A549 (cell line): ENCODE measurements at regions not wholly inside any gene's neighbourhood (a gene's known extent, or its start where the extent isn't known, plus 50 kb on each side); places are given as distances from the start of the nearest gene placed in this dataset.
A peak's percentile ranks its signal among the peaks of the same experiment; 100 is the strongest.

Source experiments
- ATAC-seq, 2 experiments: fragments of 200-7000 bp in 1 of 2; fragments of >200 bp in 1 of 2; cut with Nextera tagmentation in 1 of 2; cut with Tn5 transposase in 1 of 2; 3 replicates each; pipeline versions ENCODE4 v1.8.0 to v1.9.1; 2018 to 2020; ENCODE audit warnings: mild to moderate bottlenecking in 1 of 2, moderate library complexity in 1 of 2
- CTCF ChIA-PET: fragments of 300-600 bp; sonication (Branson Sonifier 250); formaldehyde crosslinking; extraction: SDS; loops from one replicate; lab custom pipeline; 2021; ENCODE audit warnings: antibody characterized with exemption, inconsistent platforms; lab: Yijun Ruan, JAX
- POLR2A ChIA-PET: fragments of 350-600 bp; formaldehyde crosslinking; extraction: SDS; loops from one replicate; lab custom pipeline; 2021; ENCODE audit warnings: antibody characterized with exemption, inconsistent platforms; lab: Yijun Ruan, JAX
- DNase-seq, 2 experiments: peaks; one replicate each; pipeline versions ENCODE4 v3.0.0 to v3.0.0-alpha.2; 2011 to 2016; ENCODE audit warnings: low read depth in 1 of 2, low spot score in 1 of 2
- FAIRE-seq: peaks from 2 replicates; lab custom pipeline; 2011; peaks lifted over from hg19 to GRCh38; lab: Jason Lieb, UNC
- H3K27ac ChIP-seq, 2 experiments: fragments of >200 bp; sonication (Bioruptor Twin); formaldehyde crosslinking; 3 replicates each; pipeline ENCODE4 v1.5.1; 2016 to 2017
- H3K4me1 ChIP-seq: fragments of >200 bp; sonication (Bioruptor Twin); formaldehyde crosslinking; 3 replicates; pipeline ENCODE4 v1.6.1; 2016
- H3K4me2 ChIP-seq: fragments of >200 bp; sonication (Bioruptor Twin); formaldehyde crosslinking; 3 replicates; pipeline ENCODE4 v1.6.1; 2016
- H3K4me3 ChIP-seq: fragments of >200 bp; sonication (Bioruptor Twin); formaldehyde crosslinking; 3 replicates; pipeline ENCODE4 v1.5.1; 2016
- H3K9me3 ChIP-seq: fragments of >200 bp; sonication (Bioruptor Twin); formaldehyde crosslinking; 3 replicates; pipeline ENCODE4 v1.6.1; 2016
- BHLHE40 ChIP-seq: IDR thresholded peaks from 2 replicates; pipeline ENCODE4 v1.6.1; 2012; ENCODE audit warnings: low read depth, low read length, inconsistent platforms
- CBX2 ChIP-seq: fragments of 200-600 bp; sonication (generic); IDR thresholded peaks from 2 replicates; pipeline ENCODE4 v1.6.1; 2016; ENCODE audit warnings: low read depth, mild to moderate bottlenecking, borderline replicate concordance
- CBX8 ChIP-seq: fragments of 200-600 bp; sonication (generic); IDR thresholded peaks from 2 replicates; pipeline ENCODE4 v1.6.1; 2016
- CEBPB ChIP-seq, 2 experiments: fragments of >200 bp in 1 of 2; sonication (Bioruptor Twin) in 1 of 2; formaldehyde crosslinking in 1 of 2; IDR thresholded peaks; 2 replicates each; pipeline ENCODE4 v1.6.1; 2012 to 2016
- CHD2 ChIP-seq: fragments of 150-350 bp; IDR thresholded peaks from 2 replicates; pipeline ENCODE4 v1.6.1; 2014; ENCODE audit warnings: low read length; ENCODE audit not compliant: partially characterized antibody
- CHD4 ChIP-seq: fragments of 200-600 bp; sonication (generic); IDR thresholded peaks from 2 replicates; pipeline ENCODE4 v1.6.1; 2016; ENCODE audit warnings: antibody characterized with exemption, mild to moderate bottlenecking, borderline replicate concordance
- EHMT2 ChIP-seq: fragments of 200-600 bp; sonication (generic); IDR thresholded peaks from 2 replicates; pipeline ENCODE4 v1.6.1; 2016; ENCODE audit warnings: antibody characterized with exemption, low read depth, mild to moderate bottlenecking, moderate library complexity
- ESRRA ChIP-seq: fragments of 150-350 bp; IDR thresholded peaks from 2 replicates; pipeline ENCODE4 v1.6.1; 2014; ENCODE audit warnings: mild to moderate bottlenecking, low read length, borderline replicate concordance
- GATA3 ChIP-seq: IDR thresholded peaks from 2 replicates; pipeline ENCODE4 v1.6.1; 2012; ENCODE audit warnings: borderline replicate concordance
- HOXB13 ChIP-seq: fragments of 250-450 bp; sonication (Bioruptor Pico); IDR thresholded peaks from 2 replicates; pipeline ENCODE4 v1.5.0; 2020; ENCODE audit warnings: low read depth, mild to moderate bottlenecking, moderate library complexity
- HOXB5 ChIP-seq: fragments of 250-450 bp; sonication (Bioruptor Pico); IDR thresholded peaks from 2 replicates; pipeline ENCODE4 v1.5.0; 2020; ENCODE audit warnings: mild to moderate bottlenecking, moderate library complexity
- JUN ChIP-seq, 2 experiments: fragments of >200 bp; sonication (Bioruptor Twin); formaldehyde crosslinking; IDR thresholded peaks; 2 replicates in 1 of 2; 3 replicates in 1 of 2; pipeline ENCODE4 v1.6.1; 2016 to 2017
- JUNB ChIP-seq: fragments of >200 bp; sonication (Bioruptor Twin); formaldehyde crosslinking; IDR thresholded peaks from 2 replicates; pipeline ENCODE4 v1.6.1; 2016
- KDM5A ChIP-seq: fragments of 200-600 bp; sonication (generic); IDR thresholded peaks from 2 replicates; pipeline ENCODE4 v1.6.1; 2016; ENCODE audit warnings: antibody characterized with exemption, mild to moderate bottlenecking
- RFX5 ChIP-seq: fragments of 450-650 bp; IDR thresholded peaks from 2 replicates; pipeline ENCODE4 v1.7.1; 2014; ENCODE audit warnings: antibody characterized with exemption, mild to moderate bottlenecking, moderate library complexity
- SMC3 ChIP-seq: fragments of >200 bp; sonication (Bioruptor Twin); formaldehyde crosslinking; IDR thresholded peaks from 3 replicates; pipeline ENCODE4 v1.6.1; 2018; ENCODE audit warnings: inconsistent platforms
- TFCP2L1 ChIP-seq: fragments of 250-450 bp; sonication (Bioruptor Pico); IDR thresholded peaks from 2 replicates; pipeline ENCODE4 v1.5.0; 2021; ENCODE audit warnings: mild to moderate bottlenecking
- TP53 ChIP-seq: fragments of 250-450 bp; sonication (Bioruptor Pico); IDR thresholded peaks from 2 replicates; pipeline ENCODE4 v1.5.0; 2021; ENCODE audit warnings: mild to moderate bottlenecking, moderate library complexity
- ZC3H11A ChIP-seq: fragments of 450-650 bp; IDR thresholded peaks from 2 replicates; pipeline ENCODE4 v1.6.1; 2014; ENCODE audit warnings: antibody characterized with exemption, mild to moderate bottlenecking
- WGBS: methylation state at CpG from one replicate; pipeline ENCODE4 v1.1.6; 2017; ENCODE audit errors: missing lambda C conversion rate; 5-methylcytosine and 5-hydroxymethylcytosine counted together
- TF ChIP-seq, protein P1 (sequence below): fragments of 250-450 bp; sonication (Bioruptor Pico); IDR thresholded peaks from 2 replicates; pipeline ENCODE4 v1.5.0; 2021; ENCODE audit warnings: mild to moderate bottlenecking, moderate library complexity, borderline replicate concordance
- TF ChIP-seq, protein P2 (sequence below): fragments of >200 bp; sonication (Bioruptor Twin); formaldehyde crosslinking; IDR thresholded peaks from 3 replicates; pipeline ENCODE4 v1.5.1; 2016

DNA sequence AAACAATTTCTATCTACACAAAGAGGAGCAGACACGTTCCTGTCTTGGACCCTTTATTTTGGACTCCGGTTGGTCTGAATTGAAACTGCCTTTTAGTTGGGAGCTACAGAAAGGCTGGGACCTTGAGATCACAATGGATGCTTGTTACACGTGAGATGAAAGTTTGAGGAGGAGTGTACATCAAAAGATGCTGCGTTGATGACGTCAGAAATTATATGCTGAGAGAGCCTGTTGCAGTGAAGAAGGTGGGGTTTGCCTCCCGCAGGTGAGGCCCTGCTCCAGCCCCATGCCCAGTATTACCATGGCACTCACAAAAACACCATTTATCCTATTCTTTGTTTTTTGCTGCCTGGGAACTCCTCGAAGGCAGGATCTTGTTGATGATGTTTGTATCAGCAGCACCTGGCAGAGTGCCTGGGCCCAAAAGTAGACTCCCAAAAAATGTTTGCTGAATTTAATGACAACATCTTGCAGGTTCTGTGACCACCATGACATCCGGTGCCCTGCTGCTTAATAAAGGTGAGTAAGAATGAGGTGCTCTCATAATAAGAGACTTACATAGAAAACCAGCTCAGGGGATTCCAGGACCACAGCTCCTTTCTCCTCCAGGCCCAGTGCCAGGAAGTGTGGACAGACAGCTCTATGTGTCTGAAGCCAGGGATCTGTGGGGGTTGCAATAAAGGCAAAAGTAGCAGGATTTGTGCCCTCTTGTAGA lies 136.1 kb upstream of the UBE2E1 start:
- FAIRE-seq (no peak), DNase-seq (no peak)
- whole genome bisulfite sequencing = 73% methylated on average over 8 of the region's 8 CpGs
- H3K9me3 ChIP-seq = no peaks in the 10 kb centered on the region
- POLR2A ChIA-PET = no interaction called here
- TF ChIP-seq HOXB13 (CRISPR knock-in tag) (no peak), CEBPB (IDR thresholded peaks at IDR 0.05) (no peak), TFCP2L1 (CRISPR knock-in tag) (no peak), KDM5A (no peak), CBX8 (no peak), ESRRA (no peak), CHD4 (no peak), CBX2 (no peak), GATA3 (no peak), RFX5 (no peak), JUNB (no peak)
- TF ChIP-seq, protein P1, sequence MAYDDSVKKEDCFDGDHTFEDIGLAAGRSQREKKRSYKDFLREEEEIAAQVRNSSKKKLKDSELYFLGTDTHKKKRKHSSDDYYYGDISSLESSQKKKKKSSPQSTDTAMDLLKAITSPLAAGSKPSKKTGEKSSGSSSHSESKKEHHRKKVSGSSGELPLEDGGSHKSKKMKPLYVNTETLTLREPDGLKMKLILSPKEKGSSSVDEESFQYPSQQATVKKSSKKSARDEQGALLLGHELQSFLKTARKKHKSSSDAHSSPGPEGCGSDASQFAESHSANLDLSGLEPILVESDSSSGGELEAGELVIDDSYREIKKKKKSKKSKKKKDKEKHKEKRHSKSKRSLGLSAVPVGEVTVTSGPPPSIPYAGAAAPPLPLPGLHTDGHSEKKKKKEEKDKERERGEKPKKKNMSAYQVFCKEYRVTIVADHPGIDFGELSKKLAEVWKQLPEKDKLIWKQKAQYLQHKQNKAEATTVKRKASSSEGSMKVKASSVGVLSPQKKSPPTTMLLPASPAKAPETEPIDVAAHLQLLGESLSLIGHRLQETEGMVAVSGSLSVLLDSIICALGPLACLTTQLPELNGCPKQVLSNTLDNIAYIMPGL (CRISPR knock-in tag) = no peak
- TF ChIP-seq, protein P2, sequence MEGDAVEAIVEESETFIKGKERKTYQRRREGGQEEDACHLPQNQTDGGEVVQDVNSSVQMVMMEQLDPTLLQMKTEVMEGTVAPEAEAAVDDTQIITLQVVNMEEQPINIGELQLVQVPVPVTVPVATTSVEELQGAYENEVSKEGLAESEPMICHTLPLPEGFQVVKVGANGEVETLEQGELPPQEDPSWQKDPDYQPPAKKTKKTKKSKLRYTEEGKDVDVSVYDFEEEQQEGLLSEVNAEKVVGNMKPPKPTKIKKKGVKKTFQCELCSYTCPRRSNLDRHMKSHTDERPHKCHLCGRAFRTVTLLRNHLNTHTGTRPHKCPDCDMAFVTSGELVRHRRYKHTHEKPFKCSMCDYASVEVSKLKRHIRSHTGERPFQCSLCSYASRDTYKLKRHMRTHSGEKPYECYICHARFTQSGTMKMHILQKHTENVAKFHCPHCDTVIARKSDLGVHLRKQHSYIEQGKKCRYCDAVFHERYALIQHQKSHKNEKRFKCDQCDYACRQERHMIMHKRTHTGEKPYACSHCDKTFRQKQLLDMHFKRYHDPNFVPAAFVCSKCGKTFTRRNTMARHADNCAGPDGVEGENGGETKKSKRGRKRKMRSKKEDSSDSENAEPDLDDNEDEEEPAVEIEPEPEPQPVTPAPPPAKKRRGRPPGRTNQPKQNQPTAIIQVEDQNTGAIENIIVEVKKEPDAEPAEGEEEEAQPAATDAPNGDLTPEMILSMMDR = no peak
- TF ChIP-seq, all 56 proteins: peak for 0
- no peak overlapping the region for H3K4me3 ChIP-seq
- H3K4me1 ChIP-seq = peaks cover 43% of the 10 kb centered on the region
- no peak for ATAC-seq
- H3K27ac ChIP-seq = peak overlapping the region; percentile 83 to 89
- CTCF ChIA-PET = interaction anchor here (1.1 to 3.4 kb wide), 3 partner anchors 9 to 21 kb away, joined by 3 to 13 read pairs (median 9); no protein-coding TSS in a partner anchor
- peak overlapping the region; percentile 67 for H3K4me2 ChIP-seq

DNA sequence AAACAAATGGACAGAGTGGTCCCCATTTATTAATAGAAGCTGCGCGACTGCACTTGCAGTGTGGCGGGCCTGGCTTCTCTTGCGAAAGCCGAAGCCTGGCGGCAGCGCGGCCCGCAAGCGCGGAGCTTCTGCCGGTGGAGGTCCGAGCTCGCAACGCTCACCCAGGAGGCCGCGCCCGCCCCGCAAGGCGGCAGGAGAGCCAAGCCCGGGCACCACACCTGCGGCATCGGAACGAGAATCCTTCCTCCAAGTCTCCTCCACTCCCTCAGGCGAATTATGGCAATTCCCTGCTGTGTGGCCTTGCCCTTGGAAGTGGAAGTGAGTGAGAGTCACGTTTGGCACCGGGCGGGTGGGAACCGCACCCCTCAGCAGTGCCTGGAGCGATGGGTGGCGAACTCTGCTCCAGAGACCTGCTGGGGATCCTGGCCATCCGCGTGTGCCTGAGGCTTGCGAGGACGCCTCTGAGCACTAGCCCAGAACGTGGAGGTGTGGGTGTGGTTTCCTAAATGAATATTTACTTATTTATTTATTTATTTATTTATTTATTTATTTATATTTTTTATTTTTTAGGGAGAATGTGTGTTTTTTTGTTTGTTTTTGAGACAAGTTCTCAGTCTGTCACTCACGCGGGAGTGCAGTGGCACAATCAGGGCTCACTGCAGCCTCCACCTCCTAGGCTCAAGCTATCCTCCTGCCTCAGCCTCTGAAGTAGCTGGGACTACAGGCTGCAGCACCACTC lies 133.7 kb upstream of the UBE2E1 start:
- CTCF ChIA-PET = no interaction called here
- ATAC-seq (no peak), FAIRE-seq (no peak), DNase-seq (no peak)
- Histone ChIP-seq H3K27ac (peak overlapping the region in 1 of 2 experiments; percentile 89; a peak in 3 of 6 replicates), H3K4me3 (no peak overlapping the region), H3K4me2 (no peak overlapping the region), H3K4me1 (peaks cover 40% of the 10 kb centered on the region), H3K9me3 (no peaks in the 10 kb centered on the region)
- WGBS = 91% methylated on average over 24 of the region's 38 CpGs
- POLR2A ChIA-PET = no interaction called here
- TF ChIP-seq ZC3H11A = peak; percentile 25; the same call in 1 of the 2 replicates
- TF ChIP-seq SMC3 = no peak

DNA sequence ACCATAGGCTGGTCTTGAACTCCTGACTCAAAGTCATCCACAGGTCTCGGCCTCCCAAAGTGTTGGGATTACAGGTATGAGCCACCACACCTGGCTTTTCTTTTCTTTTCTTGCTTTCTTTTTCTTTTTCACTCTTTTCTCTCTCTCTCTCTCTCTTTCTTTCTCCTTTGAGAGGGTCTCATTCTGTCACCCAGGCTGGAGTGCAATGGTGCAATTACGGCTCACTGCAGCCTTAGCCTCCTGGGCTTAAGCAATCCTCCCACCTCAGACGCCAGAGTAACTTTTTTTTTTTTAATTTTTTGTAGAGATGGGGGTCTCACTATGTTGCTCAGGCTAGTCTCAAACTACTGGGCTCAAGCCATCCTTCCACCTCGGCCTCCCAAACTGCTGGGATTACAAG lies 133.1 kb upstream of the UBE2E1 start:
- Histone ChIP-seq H3K27ac (peak overlapping the region in 1 of 2 experiments; percentile 22; a peak in 1 of 6 replicates), H3K4me1 (peaks cover 34% of the 10 kb centered on the region), H3K4me2 (no peak overlapping the region), H3K9me3 (no peaks in the 10 kb centered on the region), H3K4me3 (no peak overlapping the region)
- ATAC-seq = no peak
- no peak for DNase-seq
- TF ChIP-seq ESRRA (no peak), JUN (IDR thresholded peaks at IDR 0.05) (no peak), CHD2 (no peak), HOXB5 (CRISPR knock-in tag) (no peak), CEBPB (IDR thresholded peaks at IDR 0.05) (no peak), EHMT2 (no peak), RFX5 (no peak), TP53 (CRISPR knock-in tag) (no peak), KDM5A (no peak), BHLHE40 (no peak)
- TF ChIP-seq, protein P1 (CRISPR knock-in tag) = no peak
- ChIA-PET POLR2A (no interaction called here), CTCF (no interaction called here)
- 64% methylated on average over 4 of the region's 4 CpGs for WGBS
- no peak for FAIRE-seq
